T-helper 2 cell (primary cell): ENCODE measurements at regions not wholly inside any gene's neighbourhood (a gene's known extent, or its start where the extent isn't known, plus 50 kb on each side); places are given as distances from the start of the nearest gene placed in this dataset.

ENCODE experiments used
- DNase-seq, 5 experiments: peaks; one replicate each; pipeline versions ENCODE4 v3.0.0 to v3.0.0-alpha.2; 2012 to 2022

GRCh38 chr18:22325396-22325795 lies 92.3 kb downstream of the CTAGE1 start:
- no peak for DNase-seq

- no peak for DNase-seq
These were observed 93.3 kb downstream of the CTAGE1 start for GRCh38 chr18:22324191-22325131.

- DNase-seq = no peak
These were observed 95.4 kb downstream of the CTAGE1 start for GRCh38 chr18:22322243-22322691.

- DNase-seq = no peak
These were observed 96.9 kb downstream of the CTAGE1 start for GRCh38 chr18:22320771-22321170.

GRCh38 chr18:22320155-22320554 lies 97.6 kb downstream of the CTAGE1 start:
- DNase-seq = no peak

GRCh38 chr18:22318745-22319407 lies 98.8 kb downstream of the CTAGE1 start:
- DNase-seq = no peak

- no peak for DNase-seq
These were observed 103.3 kb downstream of the CTAGE1 start for GRCh38 chr18:22314420-22314819.

- DNase-seq = no peak
These were observed 103.7 kb downstream of the CTAGE1 start for GRCh38 chr18:22314001-22314400.

GRCh38 chr18:22311301-22311700 lies 106.4 kb downstream of the CTAGE1 start:
- no peak for DNase-seq

- DNase-seq = no peak
These were observed 108.5 kb downstream of the CTAGE1 start for GRCh38 chr18:22309191-22309590.

GRCh38 chr18:22307528-22307927 lies 110.2 kb downstream of the CTAGE1 start:
- no peak for DNase-seq

- DNase-seq = no peak
These were observed 113.8 kb downstream of the CTAGE1 start for GRCh38 chr18:22303927-22304326.

- no peak for DNase-seq
These were observed 115.6 kb downstream of the CTAGE1 start for GRCh38 chr18:22302144-22302543.

- no peak for DNase-seq
These were observed 116.8 kb downstream of the CTAGE1 start for GRCh38 chr18:22300665-22301636.

- no peak for DNase-seq
These were observed 120.7 kb downstream of the CTAGE1 start for GRCh38 chr18:22297008-22297407.

- no peak for DNase-seq
These were observed 121.4 kb downstream of the CTAGE1 start for GRCh38 chr18:22296304-22296703.

- no peak for DNase-seq
These were observed 124.0 kb downstream of the GATA6 start for GRCh38 chr18:22293417-22293816.

- no peak for DNase-seq
These were observed 120.6 kb downstream of the GATA6 start for GRCh38 chr18:22290004-22290403.

GRCh38 chr18:22286585-22286984 lies 117.2 kb downstream of the GATA6 start:
- no peak for DNase-seq

GRCh38 chr18:22285361-22286140 lies 116.2 kb downstream of the GATA6 start:
- DNase-seq = no peak

GRCh38 chr18:22284581-22285360 lies 115.4 kb downstream of the GATA6 start:
- no peak for DNase-seq
